GM21528 (cell line): ENCODE measurements at regions not wholly inside any gene's neighbourhood (a gene's known extent, or its start where the extent isn't known, plus 50 kb on each side); places are given as distances from the start of the nearest gene placed in this dataset.

Experiments used
- ATAC-seq: cut with Tn5 transposase; IDR thresholded peaks from one replicate; pipeline ENCODE4 v1.9.1; 2021; ENCODE audit warnings: mild to moderate bottlenecking, moderate library complexity; ENCODE audit not compliant: unreplicated experiment, low FRiP score

- no peak for ATAC-seq
Measured at GRCh38 chr5:61991866-61992265, 314.1 kb upstream of the KIF2A start.

GRCh38 chr5:61993295-61993927, 312.6 kb upstream of the KIF2A start:
- ATAC-seq, result no peak

GRCh38 chr5:61994171-61994570, 311.8 kb upstream of the KIF2A start:
- ATAC-seq, result no peak

- ATAC-seq, result no peak
Measured at GRCh38 chr5:61995486-61995885, 310.5 kb upstream of the KIF2A start.

GRCh38 chr5:61999371-61999770, 306.6 kb upstream of the KIF2A start:
- ATAC-seq, result no peak

- no peak for ATAC-seq
Measured at GRCh38 chr5:62000646-62001045, 305.4 kb upstream of the KIF2A start.

GRCh38 chr5:62001640-62002039, 304.4 kb upstream of the KIF2A start:
- no peak for ATAC-seq

GRCh38 chr5:62002436-62002835, 303.6 kb upstream of the KIF2A start:
- no peak for ATAC-seq

- no peak for ATAC-seq
Measured at GRCh38 chr5:62005551-62005950, 300.5 kb upstream of the KIF2A start.

- no peak for ATAC-seq
Measured at GRCh38 chr5:62007457-62007856, 298.5 kb upstream of the KIF2A start.

GRCh38 chr5:62011089-62011664, 294.8 kb upstream of the KIF2A start:
- no peak for ATAC-seq

- ATAC-seq, result no peak
Measured at GRCh38 chr5:62017092-62017491, 288.9 kb upstream of the KIF2A start.

GRCh38 chr5:62029303-62029702, 276.7 kb upstream of the KIF2A start:
- ATAC-seq, result no peak

- ATAC-seq, result no peak
Measured at GRCh38 chr5:62030326-62030725, 275.7 kb upstream of the KIF2A start.

- no peak for ATAC-seq
Measured at GRCh38 chr5:62038024-62038423, 268.0 kb upstream of the KIF2A start.

GRCh38 chr5:62041156-62041756, 264.8 kb upstream of the KIF2A start:
- no peak for ATAC-seq

- no peak for ATAC-seq
Measured at GRCh38 chr5:62042007-62042406, 264.0 kb upstream of the KIF2A start.

- no peak for ATAC-seq
Measured at GRCh38 chr5:62043289-62044280, 262.4 kb upstream of the KIF2A start.

- no peak for ATAC-seq
Measured at GRCh38 chr5:62044989-62045388, 261.0 kb upstream of the KIF2A start.

GRCh38 chr5:62046191-62046590, 259.8 kb upstream of the KIF2A start:
- ATAC-seq, result no peak

GRCh38 chr5:62051747-62052146, 254.3 kb upstream of the KIF2A start:
- no peak for ATAC-seq
